ENCODE measurements at regions not wholly inside any gene's neighbourhood (a gene's known extent, or its start where the extent isn't known, plus 50 kb on each side); places are given as distances from the start of the nearest gene placed in this dataset.
"Not testable (repeated sequence)": the region's sequence is repeated elsewhere in the genome, so short reads cannot be mapped to it uniquely, and the experiment has no call there.

GRCh38 chr17:20843799-20844553 is 198.8 kb downstream of the USP22 start:
- TF ChIP-seq, protein P1, sequence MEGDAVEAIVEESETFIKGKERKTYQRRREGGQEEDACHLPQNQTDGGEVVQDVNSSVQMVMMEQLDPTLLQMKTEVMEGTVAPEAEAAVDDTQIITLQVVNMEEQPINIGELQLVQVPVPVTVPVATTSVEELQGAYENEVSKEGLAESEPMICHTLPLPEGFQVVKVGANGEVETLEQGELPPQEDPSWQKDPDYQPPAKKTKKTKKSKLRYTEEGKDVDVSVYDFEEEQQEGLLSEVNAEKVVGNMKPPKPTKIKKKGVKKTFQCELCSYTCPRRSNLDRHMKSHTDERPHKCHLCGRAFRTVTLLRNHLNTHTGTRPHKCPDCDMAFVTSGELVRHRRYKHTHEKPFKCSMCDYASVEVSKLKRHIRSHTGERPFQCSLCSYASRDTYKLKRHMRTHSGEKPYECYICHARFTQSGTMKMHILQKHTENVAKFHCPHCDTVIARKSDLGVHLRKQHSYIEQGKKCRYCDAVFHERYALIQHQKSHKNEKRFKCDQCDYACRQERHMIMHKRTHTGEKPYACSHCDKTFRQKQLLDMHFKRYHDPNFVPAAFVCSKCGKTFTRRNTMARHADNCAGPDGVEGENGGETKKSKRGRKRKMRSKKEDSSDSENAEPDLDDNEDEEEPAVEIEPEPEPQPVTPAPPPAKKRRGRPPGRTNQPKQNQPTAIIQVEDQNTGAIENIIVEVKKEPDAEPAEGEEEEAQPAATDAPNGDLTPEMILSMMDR (conservative IDR thresholded peaks at IDR 0.05; ENCODE audit: low read depth, low read length): not testable (repeated sequence)
- TF ChIP-seq EZH2phosphoT487 (IDR thresholded peaks at IDR 0.05; ENCODE audit: borderline replicate concordance, low read length); EZH2 (IDR thresholded peaks at IDR 0.05; ENCODE audit: low read length, unreplicated experiment): not testable (repeated sequence)
